Spleen (tissue), 11 donors: ENCODE measurements at regions not wholly inside any gene's neighbourhood (a gene's known extent, or its start where the extent isn't known, plus 50 kb on each side); places are given as distances from the start of the nearest gene placed in this dataset.

ENCODE experiments used
- DNase-seq: peaks from one replicate; pipeline ENCODE4 v3.0.0-alpha.2; 2020
- H3K27ac ChIP-seq, 8 donors: fragments of 200-600 bp; sonication (generic) in 7 of 8; 1 replicate in 4 of 8; 2 replicates in 4 of 8; pipeline versions ENCODE4 v1.5.0 to v1.8.0; 2016 to 2021; ENCODE audit warnings: inconsistent platforms in 4 of 8, mild to moderate bottlenecking in 4 of 8, moderate library complexity in 1 of 8
- H3K27me3 ChIP-seq, 7 donors: fragments of 200-600 bp; sonication (generic) in 6 of 7; replicated peaks in 1 of 7; 1 replicate in 4 of 7; 2 replicates in 3 of 7; pipeline versions ENCODE4 v1.5.0 to v1.8.0; 2016 to 2021; ENCODE audit warnings: inconsistent platforms in 3 of 7, mild to moderate bottlenecking in 1 of 7
- H3K36me3 ChIP-seq, 6 donors: fragments of 200-600 bp; sonication (generic) in 5 of 6; 1 replicate in 4 of 6; 2 replicates in 2 of 6; pipeline versions ENCODE4 v1.5.0 to v1.8.0; 2016 to 2021; ENCODE audit warnings: inconsistent platforms in 2 of 6
- H3K4me1 ChIP-seq, 6 donors: fragments of 200-600 bp; sonication (generic) in 5 of 6; 1 replicate in 3 of 6; 2 replicates in 3 of 6; pipeline versions ENCODE4 v1.5.0 to v1.8.0; 2016 to 2021; ENCODE audit warnings: inconsistent platforms in 3 of 6
- H3K4me3 ChIP-seq, 8 donors: fragments of 200-600 bp; sonication (generic) in 7 of 8; 1 replicate in 4 of 8; 2 replicates in 4 of 8; pipeline versions ENCODE4 v1.5.0 to v1.8.0; 2016 to 2021; ENCODE audit warnings: inconsistent platforms in 4 of 8, mild to moderate bottlenecking in 4 of 8, moderate library complexity in 2 of 8
- H3K9me3 ChIP-seq, 8 donors: fragments of 200-600 bp; sonication (generic) in 7 of 8; 1 replicate in 4 of 8; 2 replicates in 4 of 8; pipeline versions ENCODE4 v1.5.0 to v1.8.0; 2016 to 2021; ENCODE audit warnings: inconsistent platforms in 4 of 8
- POLR2A ChIP-seq, 3 donors: fragments of 450-650 bp; IDR thresholded peaks; one replicate each; pipeline ENCODE4 v1.5.1; 2017; ENCODE audit warnings: antibody characterized with exemption in 3 of 3, mild to moderate bottlenecking in 1 of 3
- POLR2AphosphoS5 ChIP-seq, 3 donors: sonication (generic); formaldehyde crosslinking; IDR thresholded peaks; one replicate each; pipeline ENCODE4 v1.5.1; 2017; ENCODE audit warnings: antibody characterized with exemption in 3 of 3
- WGBS, 5 donors: extraction: QIAGEN DNeasy Blood & Tissue Kit in 3 of 5; methylation state at CpG; one replicate each; pipeline versions ENCODE4 v1.1.5 to v1.1.7; 2013 to 2018; 5-methylcytosine and 5-hydroxymethylcytosine counted together
- intact Hi-C: fragments of 100-400 bp; cut with DNase I; formaldehyde crosslinking; loops from one replicate; pipeline ENCODE4 v1.15.0; 2023; ENCODE audit warnings: low total_unique reads
- TF ChIP-seq, protein P1 (sequence below), 11 experiments: fragments of 200-600 bp in 7 of 11; fragments of 450-650 bp in 4 of 11; sonication (generic) in 4 of 11; IDR thresholded peaks in 8 of 11; conservative IDR thresholded peaks in 3 of 11; 1 replicate in 7 of 11; 2 replicates in 4 of 11; pipeline versions ENCODE4 v1.4.0 to v1.8.0; 2016 to 2021; ENCODE audit warnings: antibody characterized with exemption in 11 of 11, inconsistent platforms in 4 of 11, mild to moderate bottlenecking in 1 of 11
- donor health status: healthy with polysubstance abuse.
- donor health status: DM: no; HTN: no; CAD: no; lungs with moderate emphysema.
- donor health status: DM: no; HTN: no; CAD: no.
- donor health status: Bipolar disorder and iron deficiency.
- donor health status: healthy.
- donor health status: DM: no; HTN: no; CAD: no.
- donor health status: DM: yes; HTN: yes; CAD: no.

DNA sequence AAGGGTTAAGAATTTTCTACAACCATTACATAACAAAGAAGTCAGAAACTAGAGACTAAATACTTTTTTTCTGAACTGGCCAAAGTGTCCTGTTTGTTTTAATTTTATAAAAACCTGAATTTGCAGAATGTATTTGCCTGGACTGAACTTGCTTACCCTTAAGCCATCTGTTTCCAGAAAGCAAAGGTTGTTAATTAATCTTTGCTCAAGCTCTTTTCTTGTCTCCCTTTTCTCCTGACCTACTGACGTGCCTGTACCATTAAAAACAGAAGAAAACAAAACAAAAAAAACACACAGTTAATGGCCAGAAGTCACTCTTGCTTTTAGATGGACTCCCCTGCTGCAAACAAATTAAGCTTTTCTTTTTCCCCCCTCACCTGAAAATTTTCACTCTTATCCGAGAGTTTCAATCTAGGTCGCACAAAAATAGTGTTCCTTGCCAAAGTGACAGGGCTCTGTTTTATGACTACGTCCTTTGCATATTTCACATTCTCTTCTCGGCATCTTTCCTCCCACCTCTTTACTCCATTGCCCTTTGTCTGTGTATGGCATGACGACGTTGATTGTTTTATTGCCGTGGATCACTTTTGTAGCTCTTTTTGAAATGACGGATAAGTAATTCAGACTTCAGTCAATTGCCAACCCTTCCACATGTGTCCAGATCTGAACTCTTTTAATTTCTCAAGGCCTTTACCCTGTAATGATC, 333.8 kb upstream of the GRIN3A start:
- Histone ChIP-seq H3K4me3 (no peak overlapping the region), H3K27me3 (no peaks in the 10 kb centered on the region), H3K27ac (no peak overlapping the region), H3K9me3 (peaks cover 0 to under 1% (median 0%) of the 10 kb centered on the region in 8 donors), H3K4me1 (no peaks in the 10 kb centered on the region), H3K36me3 (no peaks in the 10 kb centered on the region)
- TF ChIP-seq, protein P1, sequence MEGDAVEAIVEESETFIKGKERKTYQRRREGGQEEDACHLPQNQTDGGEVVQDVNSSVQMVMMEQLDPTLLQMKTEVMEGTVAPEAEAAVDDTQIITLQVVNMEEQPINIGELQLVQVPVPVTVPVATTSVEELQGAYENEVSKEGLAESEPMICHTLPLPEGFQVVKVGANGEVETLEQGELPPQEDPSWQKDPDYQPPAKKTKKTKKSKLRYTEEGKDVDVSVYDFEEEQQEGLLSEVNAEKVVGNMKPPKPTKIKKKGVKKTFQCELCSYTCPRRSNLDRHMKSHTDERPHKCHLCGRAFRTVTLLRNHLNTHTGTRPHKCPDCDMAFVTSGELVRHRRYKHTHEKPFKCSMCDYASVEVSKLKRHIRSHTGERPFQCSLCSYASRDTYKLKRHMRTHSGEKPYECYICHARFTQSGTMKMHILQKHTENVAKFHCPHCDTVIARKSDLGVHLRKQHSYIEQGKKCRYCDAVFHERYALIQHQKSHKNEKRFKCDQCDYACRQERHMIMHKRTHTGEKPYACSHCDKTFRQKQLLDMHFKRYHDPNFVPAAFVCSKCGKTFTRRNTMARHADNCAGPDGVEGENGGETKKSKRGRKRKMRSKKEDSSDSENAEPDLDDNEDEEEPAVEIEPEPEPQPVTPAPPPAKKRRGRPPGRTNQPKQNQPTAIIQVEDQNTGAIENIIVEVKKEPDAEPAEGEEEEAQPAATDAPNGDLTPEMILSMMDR (IDR thresholded peaks at IDR 0.05 in 8 of 11, conservative IDR thresholded peaks at IDR 0.05 in 3 of 11) = no peak
- TF ChIP-seq POLR2AphosphoS5 (IDR thresholded peaks at IDR 0.05) (no peak), POLR2A (IDR thresholded peaks at IDR 0.05) (no peak)
- 60 to 73% (median 64%) methylated on average over 9 of the region's 9 CpGs for WGBS, 5 donors
- intact Hi-C loops = no loop called here
- DNase-seq = no peak

DNA sequence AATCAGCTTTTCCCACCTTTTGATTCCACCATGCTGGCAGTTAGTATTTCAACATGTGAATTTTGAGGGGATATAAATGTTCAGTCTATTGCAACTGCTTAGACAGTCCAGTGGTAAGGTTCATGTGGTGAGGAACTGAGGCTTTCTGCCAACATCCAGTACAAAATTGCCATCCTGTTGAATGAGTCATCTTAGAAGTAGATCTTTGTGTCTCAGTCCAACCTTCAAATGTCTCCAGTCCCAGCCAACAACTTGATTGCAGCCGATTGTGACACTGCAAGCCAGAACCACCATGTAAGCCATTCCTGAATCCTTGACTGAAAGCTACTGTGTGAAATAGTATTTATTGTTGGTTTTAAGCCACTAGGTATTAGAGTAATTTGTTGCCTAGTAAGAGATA, 331.5 kb upstream of the GRIN3A start:
- 72 to 96% (median 82%) methylated on average over 1 of the region's 1 CpG for WGBS, 5 donors
- Histone ChIP-seq H3K27me3 (no peaks in the 10 kb centered on the region), H3K27ac (no peak overlapping the region), H3K36me3 (no peaks in the 10 kb centered on the region), H3K4me1 (no peaks in the 10 kb centered on the region), H3K4me3 (no peak overlapping the region), H3K9me3 (peaks cover 0 to 8% (median 1%) of the 10 kb centered on the region in 8 donors)
- DNase-seq = no peak
- intact Hi-C loops = no loop called here
- TF ChIP-seq, protein P1 (IDR thresholded peaks at IDR 0.05 in 8 of 11, conservative IDR thresholded peaks at IDR 0.05 in 3 of 11) = no peak
- TF ChIP-seq POLR2A (IDR thresholded peaks at IDR 0.05) (no peak), POLR2AphosphoS5 (IDR thresholded peaks at IDR 0.05) (no peak)

GRCh38 chr9:102054811-102055210, 316.4 kb upstream of the GRIN3A start:
- Histone ChIP-seq H3K9me3 (no peaks in the 10 kb centered on the region), H3K36me3 (no peaks in the 10 kb centered on the region), H3K27me3 (no peaks in the 10 kb centered on the region), H3K27ac (no peak overlapping the region), H3K4me3 (no peak overlapping the region), H3K4me1 (no peaks in the 10 kb centered on the region)
- intact Hi-C loops = no loop called here
- no peak for TF ChIP-seq POLR2A (IDR thresholded peaks at IDR 0.05)
- no peak for TF ChIP-seq POLR2AphosphoS5 (IDR thresholded peaks at IDR 0.05)
- TF ChIP-seq, protein P1 (IDR thresholded peaks at IDR 0.05 in 8 of 11, conservative IDR thresholded peaks at IDR 0.05 in 3 of 11) = no peak
- DNase-seq = no peak
- 75 to 90% (median 83%) methylated on average over 2 of the region's 2 CpGs for WGBS, 5 donors

GRCh38 chr9:102049586-102050246, 311.3 kb upstream of the GRIN3A start:
- no peaks in the 10 kb centered on the region for H3K36me3 ChIP-seq
- peak overlapping the region in 1 of 8 donors; percentile 24 for H3K27ac ChIP-seq
- no peaks in the 10 kb centered on the region for H3K4me1 ChIP-seq
- 47 to 69% (median 57%) methylated on average over 4 of the region's 4 CpGs for WGBS, 5 donors
- H3K27me3 ChIP-seq = no peaks in the 10 kb centered on the region
- H3K4me3 ChIP-seq = no peak overlapping the region
- intact Hi-C loops = no loop called here
- H3K9me3 ChIP-seq = no peaks in the 10 kb centered on the region
- DNase-seq = no peak
- no peak for TF ChIP-seq POLR2AphosphoS5 (IDR thresholded peaks at IDR 0.05)
- TF ChIP-seq, protein P1 (IDR thresholded peaks at IDR 0.05 in 8 of 11, conservative IDR thresholded peaks at IDR 0.05 in 3 of 11) = no peak
- TF ChIP-seq POLR2A (IDR thresholded peaks at IDR 0.05) = no peak
